ENCODE measurements at regions not wholly inside any gene's neighbourhood (a gene's known extent, or its start where the extent isn't known, plus 50 kb on each side); places are given as distances from the start of the nearest gene placed in this dataset.

DNA sequence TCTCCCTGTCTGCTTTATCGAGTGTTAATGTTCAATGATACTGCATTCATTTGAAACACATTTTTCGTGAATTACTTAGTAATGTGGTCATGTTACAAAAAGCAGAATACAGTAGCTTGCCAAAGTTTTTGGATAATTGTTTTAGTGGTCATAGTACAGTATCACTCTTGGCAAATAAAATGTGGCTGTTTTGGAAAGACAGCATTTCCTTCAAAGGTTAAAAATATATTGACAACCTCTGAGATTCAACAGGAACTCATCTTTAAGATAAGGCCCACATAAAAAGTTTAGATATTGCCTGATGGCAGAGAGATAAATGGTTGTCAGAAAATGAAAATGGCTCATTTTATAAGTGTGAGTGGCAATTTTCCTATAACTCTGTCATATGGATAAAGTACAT is 297.7 kb upstream of the MAN1A1 start:
- Histone ChIP-seq H2BK20ac (ENCODE audit: low read depth, low read length, poor library complexity, severe bottlenecking) (no peak overlapping the region), H3K4ac (ENCODE audit: low read depth, low read length) (no peak overlapping the region), H2BK12ac (ENCODE audit: insufficient read length, low read depth, low read length) (no peak overlapping the region), H3K79me2 (ENCODE audit: insufficient read depth, low read length) (no peaks in the 10 kb centered on the region), H2BK120ac (ENCODE audit: low read depth, low read length, poor library complexity, severe bottlenecking) (no peak overlapping the region), H3K9ac (ENCODE audit: extremely low read depth, insufficient read length, low read length) (no peak overlapping the region), H3K27me3 (ENCODE audit: insufficient read depth, low read length) (no peaks in the 10 kb centered on the region), H2AK5ac (ENCODE audit: insufficient read length, low read length) (no peak overlapping the region), H3K18ac (ENCODE audit: insufficient read length, low read depth, low read length) (no peak overlapping the region), H2BK5ac (ENCODE audit: insufficient read length, low read length) (no peak overlapping the region), H4K20me1 (ENCODE audit: control insufficient read depth, insufficient read depth, insufficient read length) (no peaks in the 10 kb centered on the region), H3K56ac (ENCODE audit: insufficient read length, low read depth, low read length) (no peak overlapping the region), H3K4me2 (ENCODE audit: insufficient read depth, insufficient read length, low read length) (no peak overlapping the region), H3K4me1 (ENCODE audit: insufficient read depth, low read length) (no peaks in the 10 kb centered on the region), H4K91ac (ENCODE audit: insufficient read length, low read depth, low read length) (no peak overlapping the region), H3K23ac (ENCODE audit: insufficient read length, low read depth, low read length) (no peak overlapping the region), H3K79me1 (ENCODE audit: insufficient read depth, low read depth, low read length, poor library complexity, severe bottlenecking) (no peaks in the 10 kb centered on the region), H3T11ph (ENCODE audit: low read length) (no peak overlapping the region), H3K27ac (ENCODE audit: insufficient read length, low read depth, low read length) (no peak overlapping the region), H4K5ac (ENCODE audit: insufficient read length, low read depth, low read length) (no peak overlapping the region), H3K14ac (ENCODE audit: insufficient read depth, low read length) (no peak overlapping the region), H4K8ac (replicated peaks; ENCODE audit: insufficient read length, low read depth, low read length) (no peak overlapping the region), H3K23me2 (ENCODE audit: insufficient read length, low read depth, low read length, poor library complexity, severe bottlenecking) (no peaks in the 10 kb centered on the region), H2BK15ac (ENCODE audit: low read depth, low read length) (no peak overlapping the region), H2AFZ (ENCODE audit: low read length) (no peak overlapping the region), H3K9me3 (ENCODE audit: control insufficient read depth, low read depth, low read length) (no peaks in the 10 kb centered on the region)
- Mint-ChIP-seq H3K27ac (no peak overlapping the region), H3K27me3 (ENCODE audit: low read depth) (no peaks in the 10 kb centered on the region), H3K9me3 (no peaks in the 10 kb centered on the region), H3K36me3 (ENCODE audit: insufficient read depth in 1 of 3, low read depth in 3 of 3) (no peaks in the 10 kb centered on the region), H3K4me3 (no peak overlapping the region), H3K4me1 (no peaks in the 10 kb centered on the region)
- no peak for TF ChIP-seq CTCF (conservative IDR thresholded peaks at IDR 0.05)
- no peak for DNase-seq
- WGBS (ENCODE audit: extremely low coverage, insufficient read length, low lambda C conversion rate), result no CpG with 5 or more reads among the region's 2 CpGs

All from H9 (cell line).